Endothelial cell of umbilical vein (primary cell): ENCODE measurements at regions not wholly inside any gene's neighbourhood (a gene's known extent, or its start where the extent isn't known, plus 50 kb on each side); places are given as distances from the start of the nearest gene placed in this dataset.

Experiments
- BruUV-seq: library from RNA; stranded (reverse); fragments of 400-500 nt; replicated peaks from 2 replicates; lab custom pipeline; 2021; lab: Mats Ljungman, UMichigan
- CTCF ChIA-PET: fragments of 300-600, 350-600 bp; sonication (Branson Sonifier 250); formaldehyde crosslinking; loops from one replicate; lab custom pipeline; 2021; ENCODE audit warnings: antibody characterized with exemption, inconsistent platforms; lab: Charles Lee
- POLR2A ChIA-PET: fragments of 300-600, 350-600 bp; sonication (Branson Sonifier 250); formaldehyde crosslinking; loops from one replicate; lab custom pipeline; 2021; ENCODE audit warnings: antibody characterized with exemption, inconsistent platforms; lab: Charles Lee
- DNase-seq: peaks from one replicate; pipeline ENCODE4 v3.0.0-alpha.2; 2011; ENCODE audit warnings: low read depth, low spot score
- FAIRE-seq: peaks from 2 replicates; lab custom pipeline; 2011; peaks lifted over from hg19 to GRCh38; lab: Jason Lieb, UNC
- H2AFZ ChIP-seq: 2 replicates; pipeline ENCODE4 v1.6.0; 2012; ENCODE audit warnings: low read depth, low read length, control low read depth, inconsistent platforms
- H3K27ac ChIP-seq: 2 replicates; pipeline ENCODE4 v1.5.1; 2011; ENCODE audit warnings: low read depth, mild to moderate bottlenecking, control low read depth, low read length, moderate library complexity; ENCODE audit not compliant: insufficient read depth
- H3K27me3 ChIP-seq, 2 experiments: 2 replicates each; pipeline versions ENCODE4 v1.6.0 to v1.6.1; 2011; ENCODE audit warnings: low read length in 2 of 2, mixed read lengths in 1 of 2; ENCODE audit not compliant: control insufficient read depth in 2 of 2, insufficient read depth in 2 of 2
- H3K36me3 ChIP-seq, 2 experiments: 2 replicates in 1 of 2; 3 replicates in 1 of 2; pipeline ENCODE4 v1.5.1; 2011; ENCODE audit warnings: low read length in 2 of 2, mild to moderate bottlenecking in 1 of 2, moderate library complexity in 1 of 2; ENCODE audit not compliant: control insufficient read depth in 2 of 2, insufficient read depth in 2 of 2; ENCODE audit errors: extremely low read depth in 1 of 2
- H3K4me1 ChIP-seq: 3 replicates; pipeline ENCODE4 v1.5.1; 2011; ENCODE audit warnings: mild to moderate bottlenecking, low read length; ENCODE audit not compliant: control insufficient read depth, insufficient read depth; ENCODE audit errors: extremely low read depth
- H3K4me2 ChIP-seq: 2 replicates; pipeline ENCODE4 v1.6.1; 2011; ENCODE audit warnings: low read length, control low read depth, mixed read lengths; ENCODE audit not compliant: insufficient read depth
- H3K4me3 ChIP-seq, 3 experiments: fragments of 200-600 bp in 1 of 3; sonication (generic), shearing (Covaris generic) in 1 of 3; replicated peaks in 1 of 3; 2 replicates each; pipeline ENCODE4 v1.5.1; 2011 to 2016; ENCODE audit warnings: control low read depth in 3 of 3, low read length in 3 of 3, mild to moderate bottlenecking in 2 of 3, inconsistent platforms in 1 of 3, low read depth in 1 of 3, moderate library complexity in 1 of 3; ENCODE audit not compliant: insufficient read depth in 1 of 3
- H3K79me2 ChIP-seq: 2 replicates; pipeline ENCODE4 v1.6.0; 2012; ENCODE audit warnings: low read length, inconsistent platforms; ENCODE audit not compliant: control insufficient read depth, insufficient read depth
- H3K9ac ChIP-seq: replicated peaks from 2 replicates; pipeline ENCODE3; 2011; ENCODE audit warnings: low read length, control low read depth; ENCODE audit not compliant: insufficient read depth; ENCODE audit errors: extremely low read depth
- H3K9me1 ChIP-seq: replicated peaks from 3 replicates; pipeline ENCODE4 v1.6.0; 2011; ENCODE audit warnings: mild to moderate bottlenecking, low read length; ENCODE audit not compliant: control insufficient read depth, insufficient read depth; ENCODE audit errors: extremely low read depth
- H3K9me3 ChIP-seq: replicated peaks from 2 replicates; pipeline ENCODE4 v1.5.1; 2012; ENCODE audit warnings: low read length, inconsistent platforms; ENCODE audit not compliant: control insufficient read depth, insufficient read depth
- H4K20me1 ChIP-seq: replicated peaks from 2 replicates; pipeline ENCODE3; 2011; ENCODE audit warnings: mild to moderate bottlenecking, low read length; ENCODE audit not compliant: control insufficient read depth, insufficient read depth; ENCODE audit errors: extremely low read depth
- CTCF ChIP-seq, 2 donors: IDR thresholded peaks; 1 replicate in 1 of 2; 2 replicates in 1 of 2; pipeline ENCODE4 v1.5.1; 2011; ENCODE audit warnings: low read length in 2 of 2, mild to moderate bottlenecking in 2 of 2, moderate library complexity in 2 of 2, control low read depth in 1 of 2, inconsistent platforms in 1 of 2, low read depth in 1 of 2; ENCODE audit not compliant: insufficient read depth in 1 of 2; ENCODE audit errors: extremely low read depth in 1 of 2
- EZH2 ChIP-seq: IDR thresholded peaks from 2 replicates; pipeline ENCODE4 v1.6.1; 2012; ENCODE audit warnings: borderline replicate concordance, low read depth, mild to moderate bottlenecking, moderate library complexity, low read length, inconsistent platforms; ENCODE audit not compliant: severe bottlenecking
- FOS ChIP-seq: IDR thresholded peaks from 2 replicates; pipeline ENCODE4 v1.6.1; 2011; ENCODE audit warnings: mild to moderate bottlenecking, low read length, moderate library complexity, borderline replicate concordance; ENCODE audit not compliant: insufficient read depth
- GATA2 ChIP-seq: IDR thresholded peaks from 2 replicates; pipeline ENCODE4 v1.7.0; 2011; ENCODE audit warnings: low read depth, mild to moderate bottlenecking, moderate library complexity, mixed read lengths, low read length; ENCODE audit not compliant: insufficient read length, insufficient read depth
- JUN ChIP-seq: IDR thresholded peaks from 2 replicates; pipeline ENCODE4 v1.6.1; 2011; ENCODE audit warnings: borderline replicate concordance, low read depth; ENCODE audit not compliant: insufficient read length, insufficient read depth
- MYC ChIP-seq: IDR thresholded peaks from one replicate; pipeline ENCODE4 v1.6.1; 2011; ENCODE audit warnings: mild to moderate bottlenecking, low read depth, low read length
- POLR2A ChIP-seq: IDR thresholded peaks from 2 replicates; pipeline ENCODE4 v1.6.1; 2012; ENCODE audit warnings: low read depth, mild to moderate bottlenecking, control low read depth, low read length
- POLR2AphosphoS5 ChIP-seq: IDR thresholded peaks from 2 replicates; pipeline ENCODE4 v1.6.1; 2012; ENCODE audit warnings: low read depth, mild to moderate bottlenecking, control low read depth, low read length, moderate library complexity; ENCODE audit not compliant: insufficient read depth
- dilution Hi-C: fragments of 300-500 bp; cut with MboI; formaldehyde crosslinking; loops from one replicate; pipeline ENCODE4 v1.15.0; 2019; ENCODE audit warnings: low sequenced_read_pairs; ENCODE audit not compliant: extremely low pct_ligation_motif_present
- intact Hi-C: fragments of 100-400 bp; cut with micrococcal nuclease; formaldehyde crosslinking; loops from one replicate; pipeline ENCODE4 v1.10.0; 2022
- TF ChIP-seq, protein P1 (sequence below): IDR thresholded peaks from 2 replicates; pipeline ENCODE4 v1.6.1; 2011; ENCODE audit not compliant: insufficient read depth, insufficient read length

DNA sequence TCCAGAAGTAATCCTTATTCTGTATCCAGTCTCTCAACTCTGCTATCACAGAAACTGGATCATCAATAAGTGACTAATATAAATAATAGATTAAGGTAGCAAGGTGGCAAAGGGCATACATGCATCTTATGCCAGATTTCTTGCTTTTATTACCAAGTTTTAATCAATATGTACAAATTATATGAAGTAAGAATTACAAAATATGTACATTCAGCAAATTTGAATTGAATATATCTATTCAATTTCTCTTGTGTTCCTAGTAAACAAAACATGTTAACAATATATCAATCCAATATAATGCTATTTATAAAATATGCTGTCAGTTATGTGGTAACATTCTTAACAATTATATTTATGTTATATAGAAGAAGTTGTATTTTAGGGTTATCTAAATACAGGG lies 488.7 kb upstream of the COX7C start:
- H3K79me2 ChIP-seq = no peaks in the 10 kb centered on the region
- TF ChIP-seq JUN (no peak), MYC (no peak), POLR2AphosphoS5 (no peak), POLR2A (no peak), FOS (no peak), EZH2 (no peak), CTCF (IDR thresholded peaks at IDR 0.05; ENCODE audit: extremely low read depth in 1 of 2, insufficient read depth in 1 of 2, low read depth in 1 of 2, low read length in 2 of 2) (no peak), GATA2 (no peak)
- TF ChIP-seq, protein P1, sequence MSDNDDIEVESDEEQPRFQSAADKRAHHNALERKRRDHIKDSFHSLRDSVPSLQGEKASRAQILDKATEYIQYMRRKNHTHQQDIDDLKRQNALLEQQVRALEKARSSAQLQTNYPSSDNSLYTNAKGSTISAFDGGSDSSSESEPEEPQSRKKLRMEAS = no peak
- POLR2A ChIA-PET = no interaction called here
- H3K4me3 ChIP-seq = no peak overlapping the region
- H3K9ac ChIP-seq = no peak overlapping the region
- no peak overlapping the region for H2AFZ ChIP-seq
- no peaks in the 10 kb centered on the region for H3K36me3 ChIP-seq
- no peaks in the 10 kb centered on the region for H3K4me1 ChIP-seq
- no peak overlapping the region for H3K4me2 ChIP-seq
- dilution Hi-C loops = no loop called here
- no peak overlapping the region for H3K27ac ChIP-seq
- DNase-seq = no peak
- no peaks in the 10 kb centered on the region for H4K20me1 ChIP-seq
- CTCF ChIA-PET = no interaction called here
- H3K9me1 ChIP-seq = no peaks in the 10 kb centered on the region
- BruUV-seq = no TSS peak
- H3K9me3 ChIP-seq = peaks cover 5% of the 10 kb centered on the region
- no peak for FAIRE-seq
- intact Hi-C loops = no loop called here
- H3K27me3 ChIP-seq = no peaks in the 10 kb centered on the region
